Testis (tissue), 2 donors: ENCODE measurements at regions not wholly inside any gene's neighbourhood (a gene's known extent, or its start where the extent isn't known, plus 50 kb on each side); places are given as distances from the start of the nearest gene placed in this dataset.

ENCODE experiments used
- CTCF ChIP-seq, 3 experiments: fragments of 450-650 bp in 2 of 3; fragments of 200-600 bp in 1 of 3; sonication (generic) in 1 of 3; IDR thresholded peaks; one replicate each; pipeline ENCODE4 v1.5.1; 2016 to 2019; ENCODE audit warnings: antibody characterized with exemption in 3 of 3, mild to moderate bottlenecking in 2 of 3, moderate library complexity in 1 of 3
- POLR2A ChIP-seq: fragments of 450-650 bp; IDR thresholded peaks from one replicate; pipeline ENCODE4 v1.6.1; 2017; ENCODE audit warnings: antibody characterized with exemption, mild to moderate bottlenecking, moderate library complexity

- TF ChIP-seq CTCF (IDR thresholded peaks at IDR 0.05), result no peak
- TF ChIP-seq POLR2A, result no peak
These were observed 315.5 kb upstream of the BOD1L1 start for GRCh38 chr4:13942977-13943376.
